Calu3 (cell line): ENCODE measurements at regions not wholly inside any gene's neighbourhood (a gene's known extent, or its start where the extent isn't known, plus 50 kb on each side); places are given as distances from the start of the nearest gene placed in this dataset.

Experiments used
- BruUV-seq: library from RNA; stranded (reverse); fragments of 400-500 nt; replicated peaks from 2 replicates; lab custom pipeline; 2021; lab: Mats Ljungman, UMichigan
- CTCF ChIA-PET: fragments of 300-600 bp; sonication (Branson Sonifier 250); formaldehyde crosslinking; loops from one replicate; lab custom pipeline; 2022; ENCODE audit warnings: antibody characterized with exemption; lab: Charles Lee
- DNase-seq: peaks from one replicate; pipeline ENCODE4 v3.0.0; 2022
- H3K27ac Mint-ChIP-seq: one replicate; pipeline ENCODE4 v1.8.0; 2022; ENCODE audit warnings: mixed read lengths; ENCODE audit not compliant: unreplicated experiment
- H3K27me3 Mint-ChIP-seq: one replicate; pipeline ENCODE4 v1.8.0; 2022; ENCODE audit warnings: mixed read lengths; ENCODE audit not compliant: unreplicated experiment
- H3K36me3 Mint-ChIP-seq: one replicate; pipeline ENCODE4 v1.8.0; 2022; ENCODE audit warnings: mild to moderate bottlenecking, moderate library complexity, mixed read lengths; ENCODE audit not compliant: insufficient read depth, unreplicated experiment
- H3K4me1 Mint-ChIP-seq: one replicate; pipeline ENCODE4 v1.8.0; 2022; ENCODE audit warnings: mild to moderate bottlenecking, low read depth, mixed read lengths; ENCODE audit not compliant: unreplicated experiment
- H3K4me3 Mint-ChIP-seq: one replicate; pipeline ENCODE4 v1.8.0; 2022; ENCODE audit warnings: mild to moderate bottlenecking, low read depth, moderate library complexity, mixed read lengths; ENCODE audit not compliant: unreplicated experiment
- H3K9me3 Mint-ChIP-seq: one replicate; pipeline ENCODE4 v1.8.0; 2022; ENCODE audit warnings: low read depth, mixed read lengths; ENCODE audit not compliant: unreplicated experiment
- intact Hi-C: fragments of 100-400 bp; cut with micrococcal nuclease; formaldehyde crosslinking; loops from one replicate; pipeline ENCODE4 v1.10.0; 2022; ENCODE audit not compliant: unreplicated experiment
- TF ChIP-seq, protein P1 (sequence below): fragments of 200-600 bp; IDR thresholded peaks from one replicate; pipeline ENCODE4 v1.8.0; 2022; ENCODE audit warnings: antibody characterized with exemption; ENCODE audit not compliant: unreplicated experiment

GRCh38 chr3:115348412-115348811 lies 201.3 kb upstream of the ZBTB20 start:
- no peaks in the 10 kb centered on the region for H3K27me3 Mint-ChIP-seq
- no peak for DNase-seq
- H3K27ac Mint-ChIP-seq: no peak overlapping the region
- no peak overlapping the region for H3K4me3 Mint-ChIP-seq
- H3K36me3 Mint-ChIP-seq: no peaks in the 10 kb centered on the region
- H3K4me1 Mint-ChIP-seq: no peaks in the 10 kb centered on the region
- TF ChIP-seq, protein P1, sequence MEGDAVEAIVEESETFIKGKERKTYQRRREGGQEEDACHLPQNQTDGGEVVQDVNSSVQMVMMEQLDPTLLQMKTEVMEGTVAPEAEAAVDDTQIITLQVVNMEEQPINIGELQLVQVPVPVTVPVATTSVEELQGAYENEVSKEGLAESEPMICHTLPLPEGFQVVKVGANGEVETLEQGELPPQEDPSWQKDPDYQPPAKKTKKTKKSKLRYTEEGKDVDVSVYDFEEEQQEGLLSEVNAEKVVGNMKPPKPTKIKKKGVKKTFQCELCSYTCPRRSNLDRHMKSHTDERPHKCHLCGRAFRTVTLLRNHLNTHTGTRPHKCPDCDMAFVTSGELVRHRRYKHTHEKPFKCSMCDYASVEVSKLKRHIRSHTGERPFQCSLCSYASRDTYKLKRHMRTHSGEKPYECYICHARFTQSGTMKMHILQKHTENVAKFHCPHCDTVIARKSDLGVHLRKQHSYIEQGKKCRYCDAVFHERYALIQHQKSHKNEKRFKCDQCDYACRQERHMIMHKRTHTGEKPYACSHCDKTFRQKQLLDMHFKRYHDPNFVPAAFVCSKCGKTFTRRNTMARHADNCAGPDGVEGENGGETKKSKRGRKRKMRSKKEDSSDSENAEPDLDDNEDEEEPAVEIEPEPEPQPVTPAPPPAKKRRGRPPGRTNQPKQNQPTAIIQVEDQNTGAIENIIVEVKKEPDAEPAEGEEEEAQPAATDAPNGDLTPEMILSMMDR: no peak
- no TSS peak for BruUV-seq
- CTCF ChIA-PET: no interaction called here
- intact Hi-C loops: no loop called here
- H3K9me3 Mint-ChIP-seq: no peaks in the 10 kb centered on the region

- intact Hi-C loops: no loop called here
- H3K27me3 Mint-ChIP-seq: no peaks in the 10 kb centered on the region
- H3K4me3 Mint-ChIP-seq: no peak overlapping the region
- H3K36me3 Mint-ChIP-seq: no peaks in the 10 kb centered on the region
- no peaks in the 10 kb centered on the region for H3K4me1 Mint-ChIP-seq
- TF ChIP-seq, protein P1: no peak
- no peak overlapping the region for H3K27ac Mint-ChIP-seq
- DNase-seq: no peak
- CTCF ChIA-PET: no interaction called here
- H3K9me3 Mint-ChIP-seq: no peaks in the 10 kb centered on the region
- no TSS peak for BruUV-seq
Measured at GRCh38 chr3:115348951-115349745, 202.1 kb upstream of the ZBTB20 start.

- Mint-ChIP-seq H3K27me3 (no peaks in the 10 kb centered on the region), H3K4me3 (no peak overlapping the region), H3K36me3 (no peaks in the 10 kb centered on the region), H3K4me1 (no peaks in the 10 kb centered on the region), H3K27ac (no peak overlapping the region), H3K9me3 (peaks cover 2% of the 10 kb centered on the region)
- TF ChIP-seq, protein P1: no peak
- DNase-seq: no peak
- intact Hi-C loops: no loop called here
- CTCF ChIA-PET: no interaction called here
- BruUV-seq: no TSS peak
Measured at GRCh38 chr3:115350606-115351005, 203.5 kb upstream of the ZBTB20 start.

GRCh38 chr3:115351193-115351592 lies 204.1 kb upstream of the ZBTB20 start:
- no TSS peak for BruUV-seq
- TF ChIP-seq, protein P1: no peak
- intact Hi-C loops: no loop called here
- Mint-ChIP-seq H3K4me3 (no peak overlapping the region), H3K4me1 (no peaks in the 10 kb centered on the region), H3K9me3 (peaks cover 2% of the 10 kb centered on the region), H3K27me3 (no peaks in the 10 kb centered on the region), H3K36me3 (no peaks in the 10 kb centered on the region), H3K27ac (no peak overlapping the region)
- no peak for DNase-seq
- CTCF ChIA-PET: no interaction called here
